Skeletal muscle cell (primary cell): ENCODE measurements at regions not wholly inside any gene's neighbourhood (a gene's known extent, or its start where the extent isn't known, plus 50 kb on each side); places are given as distances from the start of the nearest gene placed in this dataset.
A peak's percentile ranks its signal among the peaks of the same experiment; 100 is the strongest.

Source experiments
- DNase-seq: peaks from one replicate; pipeline ENCODE4 v3.0.0-alpha.2; 2010; ENCODE audit warnings: low read depth
- H3K4me3 ChIP-seq: 2 replicates; pipeline ENCODE4 v1.5.1; 2011; ENCODE audit warnings: low read depth, mild to moderate bottlenecking, control low read depth, low read length, moderate library complexity

- DNase-seq, result no peak
- no peak overlapping the region for H3K4me3 ChIP-seq
Measured at GRCh38 chr18:23341383-23341782, 111.7 kb upstream of the RIOK3 start.

GRCh38 chr18:23341983-23342382 is 111.1 kb upstream of the RIOK3 start:
- no peak overlapping the region for H3K4me3 ChIP-seq
- no peak for DNase-seq

GRCh38 chr18:23342506-23342905 is 110.6 kb upstream of the RIOK3 start:
- DNase-seq, result no peak
- no peak overlapping the region for H3K4me3 ChIP-seq

- no peak overlapping the region for H3K4me3 ChIP-seq
- DNase-seq, result no peak
Measured at GRCh38 chr18:23350188-23350587, 102.9 kb upstream of the RIOK3 start.

GRCh38 chr18:23351521-23351920 is 101.6 kb upstream of the RIOK3 start:
- no peak overlapping the region for H3K4me3 ChIP-seq
- no peak for DNase-seq

DNA sequence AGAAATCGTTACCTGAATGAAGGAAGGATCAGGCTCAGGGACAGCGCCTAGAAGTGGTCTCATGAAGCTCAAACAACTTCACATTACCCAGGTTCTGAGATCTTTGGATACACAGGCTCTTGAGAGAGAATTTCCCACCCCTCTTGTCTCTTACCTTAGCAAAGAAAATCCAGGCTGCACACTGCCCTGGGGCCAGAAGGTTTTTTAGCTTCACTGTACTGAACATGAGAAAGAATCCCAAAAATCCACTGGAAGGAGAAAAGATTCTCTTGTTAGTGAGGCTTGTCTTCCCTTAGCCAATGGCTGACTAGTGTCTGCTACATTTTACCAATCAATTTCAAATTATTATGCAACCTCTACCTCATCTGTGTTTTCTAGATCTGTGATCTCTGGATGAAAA is 101.0 kb upstream of the RIOK3 start:
- DNase-seq, result no peak
- H3K4me3 ChIP-seq, result no peak overlapping the region

DNA sequence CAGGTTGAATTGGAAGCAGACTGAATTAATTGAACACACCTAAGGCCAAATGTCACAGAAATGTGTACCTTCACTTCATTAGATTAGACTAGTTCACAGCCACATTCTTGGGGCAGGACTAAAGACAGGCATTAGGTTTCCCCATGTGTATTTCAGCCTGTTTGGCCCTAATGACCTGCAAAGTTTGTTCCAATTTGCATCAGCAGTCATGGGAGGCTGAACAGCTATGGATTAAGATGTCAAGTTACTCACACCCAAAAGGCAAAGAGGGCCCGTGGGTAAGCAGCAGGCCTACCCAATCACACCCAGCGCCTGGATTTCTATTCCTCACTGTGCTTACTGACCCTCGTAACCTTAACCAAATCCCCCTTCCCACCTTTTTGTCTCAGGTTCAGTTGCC is 99.6 kb upstream of the RIOK3 start:
- no peak overlapping the region for H3K4me3 ChIP-seq
- DNase-seq, result no peak

DNA sequence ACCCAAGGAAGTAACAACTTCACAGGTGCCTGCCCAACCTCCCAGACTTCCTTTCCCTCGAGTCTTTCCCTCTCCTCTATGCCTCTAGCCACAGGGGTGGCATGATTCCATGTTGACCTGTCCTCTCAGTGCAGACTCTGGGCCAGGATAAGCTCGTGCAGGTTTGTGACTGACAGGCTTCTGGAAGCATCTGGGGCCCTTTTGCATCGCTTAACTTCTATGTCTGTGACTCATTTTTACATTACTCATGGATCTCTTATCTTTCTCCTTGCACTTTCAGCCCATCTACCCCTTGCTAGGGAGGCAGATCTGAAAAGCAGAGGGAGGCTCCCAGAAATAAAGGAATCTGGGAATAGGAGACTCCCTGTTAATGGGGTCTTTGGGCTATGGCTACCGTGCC is 98.5 kb upstream of the RIOK3 start:
- H3K4me3 ChIP-seq, result no peak overlapping the region
- no peak for DNase-seq

- no peak overlapping the region for H3K4me3 ChIP-seq
- DNase-seq, result no peak
Measured at GRCh38 chr18:23355206-23355605, 97.9 kb upstream of the RIOK3 start.

DNA sequence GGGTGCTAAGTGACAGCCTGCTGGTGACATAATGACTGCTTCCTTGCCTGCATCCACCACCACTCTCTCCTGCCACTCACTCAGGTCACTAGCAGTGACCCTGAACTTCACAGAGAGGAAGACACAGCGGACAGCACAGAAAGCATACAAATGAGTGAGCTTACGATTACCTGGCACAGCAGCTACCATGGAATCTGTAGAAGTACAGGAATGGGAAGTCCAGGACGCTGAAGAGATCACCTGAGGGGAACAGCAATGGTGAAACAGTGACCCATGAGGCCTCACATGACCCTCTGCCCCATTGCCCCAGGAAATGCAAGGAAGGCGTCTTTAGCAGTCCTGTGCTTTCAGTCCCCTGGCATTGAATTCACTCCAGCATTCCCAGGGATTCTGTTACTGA is 96.7 kb upstream of the RIOK3 start:
- no peak overlapping the region for H3K4me3 ChIP-seq
- no peak for DNase-seq

DNA sequence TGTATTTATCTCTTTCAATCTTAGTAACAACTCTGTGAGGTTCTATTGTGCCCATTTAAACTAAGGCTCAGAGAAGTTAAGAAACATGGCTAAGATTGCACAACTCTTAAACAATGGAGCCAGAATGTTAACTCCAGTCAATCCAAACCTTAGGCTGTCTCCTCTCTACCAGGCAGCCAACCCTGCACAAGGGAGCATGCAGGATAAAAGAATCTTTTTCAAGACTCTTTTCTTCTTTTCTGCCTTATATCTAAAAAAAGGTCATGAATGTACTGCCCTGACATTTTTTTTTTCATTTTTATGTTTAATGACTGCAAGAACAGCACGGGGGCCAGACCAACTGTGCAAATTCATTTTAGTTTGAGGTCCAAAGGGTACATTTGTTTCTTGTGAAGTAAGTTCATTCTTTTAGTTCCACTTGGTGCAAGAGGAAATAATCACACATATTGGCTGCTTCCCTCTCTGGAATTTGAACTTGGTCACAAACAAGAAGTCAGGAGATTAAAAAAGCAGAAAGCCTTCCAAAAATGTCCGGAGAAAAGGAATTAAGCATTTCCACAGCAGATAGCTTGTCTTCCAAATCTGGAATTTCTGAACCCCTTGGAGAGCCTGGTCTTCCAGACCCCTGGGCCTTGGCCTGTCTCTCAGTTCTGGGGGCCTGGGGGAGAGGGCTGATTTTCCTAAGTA is 96.0 kb upstream of the RIOK3 start:
- no peak for DNase-seq

DNA sequence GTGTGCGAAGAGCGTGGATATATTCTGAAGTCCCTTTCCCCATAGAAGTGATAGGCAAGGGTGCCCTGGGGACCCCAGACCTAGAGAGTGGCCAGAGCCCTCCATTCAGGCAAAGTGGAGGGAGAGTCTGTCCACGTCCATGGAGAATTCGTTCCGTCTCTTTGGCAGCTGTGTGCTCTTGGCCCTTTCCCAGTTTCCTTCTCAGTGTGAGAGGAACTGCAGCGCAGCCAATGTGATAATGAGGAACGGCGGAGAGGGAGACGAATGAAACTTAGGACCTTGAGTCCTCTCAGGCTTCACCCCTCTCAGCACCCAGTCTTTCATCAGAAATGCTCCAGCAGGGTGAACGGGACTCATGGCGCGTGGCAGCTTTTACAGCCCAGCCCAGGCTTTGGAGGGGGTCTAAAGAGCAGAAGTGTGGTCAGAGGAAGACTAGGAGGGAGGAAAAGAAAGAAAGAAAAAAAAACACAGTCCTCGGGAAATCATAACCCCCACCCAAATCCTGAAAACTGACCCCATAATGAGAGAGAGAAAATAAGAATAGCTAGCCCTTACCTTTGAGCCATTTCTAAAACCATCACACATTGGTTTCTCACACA is 95.0 kb upstream of the RIOK3 start:
- DNase-seq, result no peak
- H3K4me3 ChIP-seq, result no peak overlapping the region

More for the DNA sequence above, 96.0 kb upstream of the RIOK3 start:
- H3K4me3 ChIP-seq, result no peak overlapping the region

GRCh38 chr18:23359421-23359820 is 93.7 kb upstream of the RIOK3 start:
- no peak overlapping the region for H3K4me3 ChIP-seq

DNA sequence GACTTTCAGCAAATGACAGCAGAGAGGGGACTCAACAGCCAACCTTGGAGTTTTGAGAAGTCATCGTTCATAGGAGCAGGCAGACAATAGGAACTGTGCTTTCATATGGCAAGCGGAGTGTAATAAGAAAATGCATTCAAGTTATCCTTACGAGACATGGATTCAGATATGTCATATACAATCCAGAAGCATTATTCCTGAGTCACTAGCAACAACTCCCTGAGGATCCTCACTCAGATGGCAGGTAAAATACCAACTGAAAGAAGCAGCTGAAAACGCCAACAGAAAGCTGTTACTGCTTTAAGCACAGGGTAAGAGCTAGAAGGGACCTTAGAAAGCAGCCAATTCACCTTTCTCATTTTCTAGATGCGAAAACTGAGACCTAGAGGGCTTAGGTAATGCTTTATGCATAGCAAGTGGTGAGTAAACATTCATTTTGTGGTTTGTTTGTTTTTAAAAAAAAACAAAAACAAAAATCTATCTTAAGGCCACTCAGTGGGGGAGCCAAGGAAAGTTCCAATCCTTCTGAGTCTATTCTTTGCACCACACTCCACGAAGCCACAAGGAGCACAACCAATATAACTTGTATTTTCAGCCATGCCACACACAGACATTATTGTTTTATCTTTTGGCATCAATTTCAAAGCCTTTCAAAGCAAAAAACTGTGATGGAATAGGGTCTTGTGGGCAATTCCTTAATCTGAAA is 89.1 kb upstream of the RIOK3 start:
- H3K4me3 ChIP-seq, result no peak overlapping the region
- no peak for DNase-seq

More at GRCh38 chr18:23359421-23359820, 93.7 kb upstream of the RIOK3 start:
- no peak for DNase-seq

- peak; percentile 45 for DNase-seq
- H3K4me3 ChIP-seq, result no peak overlapping the region
Measured at GRCh38 chr18:23365602-23366001, 87.5 kb upstream of the RIOK3 start.

DNA sequence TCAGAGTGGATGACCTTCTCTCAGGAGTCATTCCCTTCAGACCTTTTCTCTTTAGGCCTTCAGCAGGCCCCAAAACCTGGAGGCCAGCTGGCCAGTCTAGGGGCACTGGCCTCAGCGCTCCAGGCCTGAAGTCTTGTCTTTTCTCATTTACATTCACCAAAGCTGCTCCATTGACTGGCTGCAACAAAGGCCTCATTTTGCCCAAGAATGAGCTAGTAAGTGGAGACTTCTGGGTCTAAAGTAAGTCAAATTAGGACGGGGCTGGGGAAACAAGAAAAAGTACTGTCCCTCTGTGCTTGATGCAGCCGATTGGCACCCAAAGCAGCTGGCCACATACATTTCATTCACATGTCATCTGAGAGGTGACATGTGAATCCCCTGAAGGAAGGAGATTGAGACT is 83.8 kb upstream of the RIOK3 start:
- no peak overlapping the region for H3K4me3 ChIP-seq
- no peak for DNase-seq

GRCh38 chr18:23373570-23373969 is 79.5 kb upstream of the RIOK3 start:
- DNase-seq, result no peak
- no peak overlapping the region for H3K4me3 ChIP-seq

GRCh38 chr18:23377669-23378301 is 75.3 kb upstream of the RIOK3 start:
- no peak overlapping the region for H3K4me3 ChIP-seq
- peak; percentile 57 for DNase-seq

- DNase-seq, result no peak
- no peak overlapping the region for H3K4me3 ChIP-seq
Measured at GRCh38 chr18:23378302-23378686, 74.8 kb upstream of the RIOK3 start.

- DNase-seq, result no peak
- H3K4me3 ChIP-seq, result no peak overlapping the region
Measured at GRCh38 chr18:23380001-23380550, 73.0 kb upstream of the RIOK3 start.
